HG02884 (cell line): ENCODE measurements at regions not wholly inside any gene's neighbourhood (a gene's known extent, or its start where the extent isn't known, plus 50 kb on each side); places are given as distances from the start of the nearest gene placed in this dataset.
"Not testable (repeated sequence)": the region's sequence is repeated elsewhere in the genome, so short reads cannot be mapped to it uniquely, and the experiment has no call there.

Experiments
- ATAC-seq: cut with Tn5 transposase; IDR thresholded peaks from one replicate; pipeline ENCODE4 v1.9.1; 2021; ENCODE audit warnings: mild to moderate bottlenecking, moderate library complexity; ENCODE audit not compliant: unreplicated experiment

DNA sequence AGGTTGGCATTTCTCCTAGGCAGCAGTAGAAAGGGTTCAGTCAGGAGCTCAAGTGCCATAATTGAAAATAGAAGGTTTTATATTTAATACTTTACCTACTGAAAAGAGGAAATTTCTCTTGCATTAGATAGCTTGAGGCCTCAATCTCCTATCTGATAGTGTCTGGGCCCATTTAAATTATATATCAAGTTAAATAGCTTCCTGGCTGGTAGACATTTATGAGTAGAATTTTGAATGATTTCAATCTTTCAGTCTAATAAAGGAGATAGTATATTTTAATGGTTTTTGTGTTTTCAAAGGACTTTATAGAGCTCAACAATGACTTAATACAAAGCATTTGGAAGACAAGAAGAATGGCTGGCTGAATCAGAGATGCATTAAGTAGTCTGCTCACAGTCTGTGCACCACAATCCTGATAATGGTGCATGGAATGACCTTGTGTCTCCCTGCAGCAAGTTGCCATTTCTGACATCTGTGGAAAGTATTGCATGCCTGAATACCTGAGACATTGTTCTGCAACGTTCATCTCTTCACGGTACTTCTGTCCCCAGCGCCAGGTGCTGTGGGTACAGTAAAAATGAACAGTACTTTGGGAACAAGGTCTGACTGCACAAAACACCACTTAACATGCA is 974.1 kb downstream of the TMTC2 start:
- ATAC-seq: no peak

GRCh38 chr12:83659321-83659720 is 972.6 kb downstream of the TMTC2 start:
- no peak for ATAC-seq

DNA sequence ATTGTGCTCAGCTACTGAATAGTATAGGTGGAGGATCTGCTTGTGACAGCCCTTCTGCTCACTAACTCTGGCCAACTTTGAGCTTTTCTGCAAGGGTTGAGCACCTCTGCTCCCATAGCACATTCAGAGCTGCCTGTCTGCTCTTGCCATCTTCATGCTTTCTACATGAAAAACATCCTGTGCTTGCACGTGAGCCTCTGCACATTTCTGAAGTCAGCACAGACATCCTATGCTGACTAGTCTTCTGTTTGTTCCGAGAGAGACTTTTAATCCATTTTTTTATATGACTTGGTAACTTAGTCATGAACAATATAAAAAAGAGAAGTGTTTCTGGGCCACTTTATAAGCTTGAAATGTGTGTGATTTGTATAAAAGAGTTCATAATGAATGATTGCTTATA is 969.3 kb downstream of the TMTC2 start:
- no peak for ATAC-seq

- ATAC-seq: no peak
These were observed 955.5 kb downstream of the TMTC2 start for GRCh38 chr12:83642205-83642604.

DNA sequence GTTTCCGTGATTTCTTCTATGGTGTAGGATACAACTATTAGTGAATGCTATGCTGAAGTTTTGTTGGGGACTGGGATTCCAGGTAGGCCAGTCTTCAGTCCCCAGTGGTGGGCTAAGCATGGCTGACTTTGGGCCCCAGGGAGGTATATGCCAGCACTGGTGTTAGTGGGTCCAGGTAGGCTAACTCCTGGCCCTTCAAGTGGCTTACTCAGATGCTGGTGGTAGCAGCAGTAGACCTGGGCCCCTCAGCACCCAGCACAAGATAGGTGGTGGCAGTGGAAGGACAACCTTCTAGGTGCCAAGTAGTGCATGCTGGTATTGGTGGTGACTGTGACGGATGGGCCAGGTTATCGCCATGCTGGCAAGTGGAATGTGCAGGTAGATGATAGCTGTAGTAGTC is 955.1 kb downstream of the TMTC2 start:
- ATAC-seq: no peak

- no peak for ATAC-seq
These were observed 948.1 kb downstream of the TMTC2 start for GRCh38 chr12:83634726-83635267.

DNA sequence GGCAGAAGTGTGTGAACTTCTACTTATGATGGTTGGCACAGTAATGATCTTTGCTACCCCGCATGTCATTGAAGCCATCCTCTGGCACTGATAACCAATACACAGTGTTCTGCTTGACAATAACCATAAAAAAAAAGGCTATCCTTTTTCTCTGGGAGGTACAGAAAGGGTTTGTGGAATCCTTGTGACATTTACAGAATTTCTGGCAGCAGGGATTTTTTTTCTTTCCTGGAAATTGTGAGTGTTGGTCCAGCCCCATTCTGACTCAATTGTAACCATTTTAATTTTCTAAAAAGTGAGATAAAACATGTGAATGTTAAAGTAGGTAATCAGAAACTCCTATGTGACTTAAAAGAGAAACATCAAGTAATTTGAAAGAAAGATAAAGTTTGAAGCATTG is 943.8 kb downstream of the TMTC2 start:
- no peak for ATAC-seq

DNA sequence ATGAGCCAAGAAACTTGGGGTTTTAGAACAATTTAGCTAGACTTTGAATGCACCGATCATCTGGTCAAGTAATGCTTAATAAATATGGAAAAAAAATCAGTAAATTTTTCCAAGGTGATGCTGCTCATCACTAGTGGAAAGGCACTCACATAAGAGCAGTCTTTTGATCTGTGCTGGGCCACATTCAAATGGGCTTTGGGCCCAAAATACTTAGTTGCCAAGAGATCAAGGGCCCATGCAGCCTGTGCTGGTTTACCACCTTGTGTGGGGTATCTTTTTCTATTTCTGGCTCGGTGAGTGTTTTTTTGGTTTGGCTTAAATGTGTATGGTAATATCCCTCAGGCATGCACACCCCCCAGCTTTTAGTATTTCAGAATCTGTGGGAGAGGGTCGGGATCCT is 943.2 kb downstream of the TMTC2 start:
- ATAC-seq: no peak

- no peak for ATAC-seq
These were observed 935.5 kb downstream of the TMTC2 start for GRCh38 chr12:83622205-83622604.

- ATAC-seq: no peak
These were observed 933.3 kb downstream of the TMTC2 start for GRCh38 chr12:83619973-83620372.

DNA sequence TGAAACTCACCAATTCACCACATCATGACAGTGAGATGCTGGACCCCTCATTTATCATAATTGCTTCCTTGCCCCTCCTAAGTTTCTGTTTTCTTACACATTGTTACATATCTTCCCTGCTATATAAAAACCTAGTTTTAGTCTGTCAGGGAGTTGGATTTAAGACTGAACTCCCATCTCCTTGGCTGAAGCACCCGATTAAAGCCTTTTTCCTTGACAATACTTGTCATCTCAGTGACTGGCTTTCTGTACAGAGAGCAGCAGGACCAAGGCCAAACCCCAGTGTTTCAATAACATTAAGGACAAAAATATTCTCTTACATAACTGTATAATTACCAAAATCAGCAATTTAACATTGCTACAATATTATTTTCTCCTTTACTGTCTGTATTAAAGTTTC is 928.4 kb downstream of the TMTC2 start:
- ATAC-seq: no peak

- no peak for ATAC-seq
These were observed 926.9 kb downstream of the TMTC2 start for GRCh38 chr12:83613586-83614110.

GRCh38 chr12:83603106-83603505 is 916.4 kb downstream of the TMTC2 start:
- no peak for ATAC-seq

DNA sequence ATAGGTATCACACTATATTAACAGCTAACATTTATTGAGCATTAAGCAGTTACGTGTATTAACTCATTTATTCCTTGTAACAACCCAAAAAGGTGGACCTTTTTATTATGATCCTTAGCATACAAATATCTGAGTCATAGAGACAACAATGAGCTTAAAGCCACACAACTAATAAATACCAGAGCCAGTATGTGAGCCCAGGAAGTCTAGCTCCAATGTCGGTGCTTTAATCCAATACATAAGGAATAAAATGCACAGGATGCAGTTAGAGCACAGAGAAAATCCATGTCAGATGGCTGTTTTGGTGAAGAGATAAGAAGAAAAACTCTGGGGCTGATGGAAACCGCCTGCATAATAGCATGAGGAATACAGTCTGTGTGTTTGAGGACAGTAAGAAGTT is 888.6 kb downstream of the TMTC2 start:
- ATAC-seq: no peak

GRCh38 chr12:83574142-83574541 is 887.4 kb downstream of the TMTC2 start:
- no peak for ATAC-seq

GRCh38 chr12:83573671-83574070 is 887.0 kb downstream of the TMTC2 start:
- no peak for ATAC-seq

- ATAC-seq: no peak
These were observed 872.9 kb downstream of the TMTC2 start for GRCh38 chr12:83559650-83560049.

- not testable (repeated sequence) for ATAC-seq
These were observed 869.3 kb downstream of the TMTC2 start for GRCh38 chr12:83556040-83556439.

- no peak for ATAC-seq
These were observed 854.7 kb downstream of the TMTC2 start for GRCh38 chr12:83541446-83541845.

GRCh38 chr12:83538361-83538965 is 851.8 kb downstream of the TMTC2 start:
- ATAC-seq: no peak

- no peak for ATAC-seq
These were observed 850.8 kb downstream of the TMTC2 start for GRCh38 chr12:83537428-83538053.

- ATAC-seq: no peak
These were observed 849.8 kb downstream of the TMTC2 start for GRCh38 chr12:83536496-83536895.
